GM12873 (cell line): ENCODE measurements at regions not wholly inside any gene's neighbourhood (a gene's known extent, or its start where the extent isn't known, plus 50 kb on each side); places are given as distances from the start of the nearest gene placed in this dataset.

Experiments used
- TF ChIP-seq, protein P1 (sequence below): IDR thresholded peaks from 2 replicates; pipeline ENCODE4 v1.5.1; 2012; ENCODE audit warnings: low read depth, mild to moderate bottlenecking, moderate library complexity, low read length, control low read depth; ENCODE audit not compliant: insufficient read depth; ENCODE audit errors: missing control alignments

- TF ChIP-seq, protein P1, sequence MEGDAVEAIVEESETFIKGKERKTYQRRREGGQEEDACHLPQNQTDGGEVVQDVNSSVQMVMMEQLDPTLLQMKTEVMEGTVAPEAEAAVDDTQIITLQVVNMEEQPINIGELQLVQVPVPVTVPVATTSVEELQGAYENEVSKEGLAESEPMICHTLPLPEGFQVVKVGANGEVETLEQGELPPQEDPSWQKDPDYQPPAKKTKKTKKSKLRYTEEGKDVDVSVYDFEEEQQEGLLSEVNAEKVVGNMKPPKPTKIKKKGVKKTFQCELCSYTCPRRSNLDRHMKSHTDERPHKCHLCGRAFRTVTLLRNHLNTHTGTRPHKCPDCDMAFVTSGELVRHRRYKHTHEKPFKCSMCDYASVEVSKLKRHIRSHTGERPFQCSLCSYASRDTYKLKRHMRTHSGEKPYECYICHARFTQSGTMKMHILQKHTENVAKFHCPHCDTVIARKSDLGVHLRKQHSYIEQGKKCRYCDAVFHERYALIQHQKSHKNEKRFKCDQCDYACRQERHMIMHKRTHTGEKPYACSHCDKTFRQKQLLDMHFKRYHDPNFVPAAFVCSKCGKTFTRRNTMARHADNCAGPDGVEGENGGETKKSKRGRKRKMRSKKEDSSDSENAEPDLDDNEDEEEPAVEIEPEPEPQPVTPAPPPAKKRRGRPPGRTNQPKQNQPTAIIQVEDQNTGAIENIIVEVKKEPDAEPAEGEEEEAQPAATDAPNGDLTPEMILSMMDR, result no peak
Observed at GRCh38 chr15:25061808-25062550, 107.2 kb downstream of the SNRPN start.

- TF ChIP-seq, protein P1, result no peak
Observed at GRCh38 chr15:25062551-25063430, 108.0 kb downstream of the SNRPN start.

DNA sequence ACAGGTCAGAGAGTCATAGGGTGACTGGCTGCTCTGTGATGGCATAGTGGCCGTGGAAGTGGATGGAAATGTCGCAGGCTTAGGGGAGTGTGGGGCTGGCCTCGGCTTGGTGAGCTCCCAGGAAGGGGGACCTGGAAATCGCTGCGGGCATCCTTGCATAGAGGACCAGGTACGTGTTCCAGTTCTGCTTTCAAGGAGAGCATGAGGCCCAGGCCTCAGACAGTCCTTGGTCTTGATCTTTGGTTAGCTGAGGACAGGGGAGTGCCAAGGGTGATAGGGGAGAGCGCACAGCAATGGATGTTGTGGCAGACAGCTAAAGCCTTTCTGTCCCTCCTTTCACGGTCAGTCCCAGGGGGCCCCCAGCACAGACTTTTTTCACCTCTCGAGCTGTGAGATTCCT, 110.5 kb downstream of the SNRPN start:
- TF ChIP-seq, protein P1, result no peak

GRCh38 chr15:25065876-25066275, 111.1 kb downstream of the SNRPN start:
- TF ChIP-seq, protein P1, result no peak

DNA sequence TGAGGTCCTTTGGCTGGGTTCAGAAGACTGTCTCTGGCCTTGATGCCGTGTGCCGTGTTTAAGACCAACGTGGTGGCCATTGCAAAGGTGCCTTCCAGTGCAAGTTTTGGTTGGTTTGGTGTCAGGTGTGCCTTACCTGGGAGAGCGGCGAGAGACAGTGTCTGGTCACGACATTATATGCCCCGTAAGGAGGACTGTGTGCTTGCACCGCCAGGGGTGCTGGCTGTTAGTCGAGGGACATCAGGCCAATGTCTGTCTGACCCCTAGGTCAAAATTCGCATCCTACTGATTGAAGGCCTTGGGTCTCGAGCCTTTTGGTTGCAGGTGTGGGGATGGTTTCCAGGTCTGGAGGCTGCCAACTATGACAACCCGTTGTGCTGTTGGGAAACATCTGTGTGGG, 111.9 kb downstream of the SNRPN start:
- TF ChIP-seq, protein P1, result no peak

GRCh38 chr15:25067725-25068309, 113.0 kb downstream of the SNRPN start:
- TF ChIP-seq, protein P1, result no peak

- TF ChIP-seq, protein P1, result no peak
Observed at GRCh38 chr15:25068696-25069095, 113.9 kb downstream of the SNRPN start.
